ENCODE measurements at regions not wholly inside any gene's neighbourhood (a gene's known extent, or its start where the extent isn't known, plus 50 kb on each side); places are given as distances from the start of the nearest gene placed in this dataset.

GRCh38 chr2:62313449-62314227 lies 117.7 kb downstream of the B3GNT2 start (continued):
- TF ChIP-seq ERG (CRISPR knock-in tag; IDR thresholded peaks at IDR 0.05) (no peak), ZNF138 (CRISPR knock-in tag; conservative IDR thresholded peaks at IDR 0.05) (no peak), CREB1 (CRISPR knock-in tag; IDR thresholded peaks at IDR 0.05) (no peak), SP1 (CRISPR knock-in tag; conservative IDR thresholded peaks at IDR 0.05) (no peak), ZNF532 (CRISPR knock-in tag; IDR thresholded peaks at IDR 0.05; ENCODE audit: borderline replicate concordance) (no peak), ZNF317 (CRISPR knock-in tag; IDR thresholded peaks at IDR 0.05; ENCODE audit: borderline replicate concordance, low read depth) (no peak), MLX (CRISPR knock-in tag; IDR thresholded peaks at IDR 0.05) (no peak), JAZF1 (CRISPR knock-in tag; IDR thresholded peaks at IDR 0.05) (no peak), ZNF416 (CRISPR knock-in tag; IDR thresholded peaks at IDR 0.05) (no peak), SMAD4 (CRISPR knock-in tag; IDR thresholded peaks at IDR 0.05) (no peak), ZNF671 (CRISPR knock-in tag; IDR thresholded peaks at IDR 0.05) (no peak), ZNF512 (CRISPR knock-in tag; IDR thresholded peaks at IDR 0.05; ENCODE audit: borderline replicate concordance) (no peak), E2F4 (CRISPR knock-in tag; IDR thresholded peaks at IDR 0.05; ENCODE audit: borderline replicate concordance, low read depth) (no peak)

GRCh38 chr2:62309465-62310091 lies 113.7 kb downstream of the B3GNT2 start:
- no peaks in the 10 kb centered on the region for H3K9me3 Mint-ChIP-seq
- no peak for DNase-seq (ENCODE audit: low spot score)
- peak overlapping the region; percentile 14; the same call in 1 of the 2 replicates for H3K4me3 Mint-ChIP-seq
- no peaks in the 10 kb centered on the region for H3K36me3 Mint-ChIP-seq
- CTCF ChIA-PET: interaction anchor here (0.9 to 3.0 kb wide), 10 partner anchors 10 to 317 kb away, joined by 3 to 24 read pairs (median 4); no protein-coding TSS in a partner anchor
- peak overlapping the region; percentile 97 for H3K27ac Mint-ChIP-seq
- H3K4me1 Mint-ChIP-seq: peaks cover 59% of the 10 kb centered on the region
- no peak for TF ChIP-seq TEAD1 (CRISPR knock-in tag; IDR thresholded peaks at IDR 0.05)
- TF ChIP-seq FOXK1 (CRISPR knock-in tag; IDR thresholded peaks at IDR 0.05): no peak
- TF ChIP-seq NR2C2 (CRISPR knock-in tag; IDR thresholded peaks at IDR 0.05): no peak
- no peak for TF ChIP-seq FOXJ3 (CRISPR knock-in tag; IDR thresholded peaks at IDR 0.05; ENCODE audit: borderline replicate concordance)
- TF ChIP-seq ATF3 (CRISPR knock-in tag; conservative IDR thresholded peaks at IDR 0.05): no peak
- no peak for TF ChIP-seq ETV6 (CRISPR knock-in tag; IDR thresholded peaks at IDR 0.05)
- 0 out of 2 replicates have a peak, but pooled peaks have one; percentile 19 for TF ChIP-seq CREB1 (CRISPR knock-in tag; IDR thresholded peaks at IDR 0.05)
- TF ChIP-seq PREB (CRISPR knock-in tag; IDR thresholded peaks at IDR 0.05; ENCODE audit: borderline replicate concordance): no peak
- peak; percentile 81 for TF ChIP-seq MAX (CRISPR knock-in tag; IDR thresholded peaks at IDR 0.05)
- 0 out of 2 replicates have a peak, but pooled peaks have one; percentile 11 for TF ChIP-seq USF2 (CRISPR knock-in tag; IDR thresholded peaks at IDR 0.05)
- no peaks in the 10 kb centered on the region; the same call in 1 of the 2 replicates for H3K27me3 Mint-ChIP-seq (ENCODE audit: low read depth)
- ATAC-seq: peak; percentile 60
- POLR2A ChIA-PET: no interaction called here

All from WTC11 (cell line).